ENCODE measurements at regions not wholly inside any gene's neighbourhood (a gene's known extent, or its start where the extent isn't known, plus 50 kb on each side); places are given as distances from the start of the nearest gene placed in this dataset.

DNA sequence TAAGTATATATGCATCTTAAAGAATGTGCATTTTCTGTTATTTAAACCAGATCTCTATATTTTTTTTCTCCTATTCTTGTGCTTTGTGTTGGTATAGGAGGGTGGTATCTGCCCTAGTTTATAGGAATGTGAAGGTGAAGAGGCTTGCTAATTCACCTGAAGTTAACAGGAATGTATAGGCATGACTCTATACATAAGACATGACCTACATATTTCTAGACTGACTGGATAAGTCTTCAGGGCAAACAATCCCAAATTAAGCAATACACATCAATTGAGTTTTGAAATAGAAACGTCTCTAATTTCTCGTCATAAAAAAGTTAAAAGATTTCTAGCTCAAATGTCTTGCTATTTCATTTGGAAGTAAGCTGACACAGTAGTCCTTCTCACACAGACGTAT is 410.0 kb downstream of the DIPK2A start:
- DNase-seq (ENCODE audit: low spot score), result no peak

DNA sequence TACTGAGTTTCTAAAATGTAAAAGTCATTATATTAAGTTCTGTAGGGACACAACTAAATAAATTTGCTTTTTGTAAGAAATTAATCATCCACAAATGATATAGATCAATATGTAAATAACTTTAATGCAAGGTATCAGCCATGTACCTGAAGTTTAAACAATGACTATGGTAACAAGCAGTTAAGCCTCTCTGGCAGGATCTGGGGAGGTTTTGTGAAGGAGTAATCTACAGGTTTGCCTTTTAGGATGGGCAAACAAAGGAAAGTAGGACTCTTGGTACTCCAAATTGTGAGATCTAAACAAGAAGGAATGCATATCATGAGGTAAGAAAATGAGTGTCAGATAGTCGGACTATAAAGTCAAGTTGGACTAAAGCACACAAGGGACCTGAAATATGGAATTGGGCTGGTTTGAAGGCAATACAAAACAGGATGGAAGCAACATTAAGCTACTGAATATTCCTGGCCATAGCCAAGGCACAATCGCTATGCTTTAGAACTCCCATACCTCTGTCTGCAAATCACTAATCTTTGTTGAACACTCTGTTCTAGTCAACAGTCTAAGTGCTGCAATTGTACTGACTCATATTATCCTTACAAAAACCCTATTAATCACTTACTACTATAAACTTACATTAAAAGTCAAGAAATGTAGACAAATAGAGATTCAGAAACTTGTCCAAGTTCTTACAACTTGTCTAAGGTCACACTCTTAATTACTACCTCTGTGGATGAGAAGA is 412.8 kb downstream of the DIPK2A start:
- DNase-seq (ENCODE audit: low spot score), result no peak

GRCh38 chr3:144390786-144391185 is 419.2 kb downstream of the DIPK2A start:
- DNase-seq (ENCODE audit: low spot score), result no peak

GRCh38 chr3:144391236-144391635 is 419.6 kb downstream of the DIPK2A start:
- DNase-seq (ENCODE audit: low spot score), result no peak

- DNase-seq (ENCODE audit: low spot score), result peak; percentile 1
These were observed 422.4 kb downstream of the DIPK2A start for GRCh38 chr3:144394032-144394431.

DNA sequence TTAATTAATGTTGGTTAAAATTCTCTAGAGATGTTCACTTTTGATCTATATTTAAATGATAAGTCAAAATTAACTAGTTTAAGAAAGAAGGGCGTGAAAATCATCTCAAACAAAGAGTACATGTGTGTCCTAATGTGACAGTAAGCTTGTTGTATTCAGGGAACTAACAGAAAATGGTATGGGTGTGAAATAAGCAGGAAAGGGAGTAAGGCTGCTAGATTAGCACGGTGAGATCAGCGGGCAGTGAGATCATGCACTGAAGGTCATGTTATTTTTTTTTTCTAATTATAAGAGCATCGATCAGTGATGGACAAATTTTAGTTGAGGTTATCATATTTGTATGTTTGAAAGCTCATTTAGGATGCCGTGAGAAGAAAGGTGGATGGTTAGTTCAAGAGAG is 430.8 kb downstream of the DIPK2A start:
- DNase-seq (ENCODE audit: low spot score), result no peak

GRCh38 chr3:144403040-144403457 is 431.4 kb downstream of the DIPK2A start:
- DNase-seq (ENCODE audit: low spot score), result no peak

GRCh38 chr3:144407335-144407734 is 435.7 kb downstream of the DIPK2A start:
- DNase-seq (ENCODE audit: low spot score), result no peak

DNA sequence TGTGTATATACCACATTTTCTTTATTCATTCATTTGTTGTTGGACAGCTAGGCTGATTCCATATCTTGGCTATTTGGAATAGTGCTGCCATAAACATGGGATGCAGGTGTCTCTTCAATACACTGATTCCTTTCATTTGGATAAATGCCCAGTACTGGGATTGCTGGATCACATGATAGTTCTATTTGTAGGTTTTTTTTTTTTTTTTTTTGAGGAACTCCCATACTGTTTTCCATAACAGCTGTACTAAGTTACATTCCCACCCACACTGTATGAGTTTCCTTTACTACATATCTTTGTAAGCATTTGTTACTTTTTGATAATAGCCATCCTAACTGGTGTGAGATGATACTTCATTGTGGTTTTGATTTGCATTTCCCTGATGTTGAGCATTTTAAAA is 437.7 kb downstream of the DIPK2A start:
- DNase-seq (ENCODE audit: low spot score), result no peak

DNA sequence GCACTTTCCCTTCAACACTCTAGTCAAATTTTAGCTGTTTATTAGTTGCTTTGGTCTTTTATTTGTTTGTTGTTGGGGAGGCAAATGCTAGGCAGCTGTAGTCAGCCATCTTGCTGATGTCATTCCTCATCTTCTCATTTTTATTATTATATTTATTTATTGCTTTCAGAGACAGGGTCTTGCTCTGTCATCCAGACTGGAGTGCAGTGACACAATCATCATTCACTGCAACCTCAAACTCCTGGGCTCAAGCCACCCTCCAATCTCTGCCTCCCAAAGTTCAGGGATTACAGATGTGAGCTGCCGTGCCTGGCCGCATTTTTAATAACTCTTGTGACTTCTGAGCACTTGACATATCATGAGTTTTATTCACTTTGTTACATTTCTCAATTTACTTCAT is 441.4 kb downstream of the DIPK2A start:
- no peak for DNase-seq (ENCODE audit: low spot score)

- DNase-seq (ENCODE audit: low spot score), result no peak
These were observed 443.9 kb downstream of the DIPK2A start for GRCh38 chr3:144415492-144415891.

- DNase-seq (ENCODE audit: low spot score), result no peak
These were observed 453.0 kb downstream of the DIPK2A start for GRCh38 chr3:144424606-144425005.

DNA sequence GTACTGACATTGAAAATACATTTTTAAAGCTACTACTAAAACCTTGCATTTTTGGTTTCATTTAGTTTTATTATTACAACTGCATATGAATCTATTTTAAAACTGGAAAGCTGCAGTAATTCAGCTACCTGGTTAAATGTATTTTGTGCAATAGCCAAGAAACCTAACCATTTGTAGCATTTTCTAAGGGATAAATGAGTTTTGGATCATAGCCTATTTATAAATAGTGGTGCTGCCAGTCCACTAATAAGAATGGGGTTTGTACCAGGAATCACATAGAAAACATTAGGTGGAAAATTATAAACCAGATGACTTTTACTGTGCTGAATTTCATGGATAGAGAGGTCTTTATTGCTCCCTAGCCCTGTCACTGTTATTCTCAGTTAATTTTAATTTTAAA is 454.7 kb downstream of the DIPK2A start:
- DNase-seq (ENCODE audit: low spot score), result no peak

GRCh38 chr3:144426967-144427366 is 455.3 kb downstream of the DIPK2A start:
- DNase-seq (ENCODE audit: low spot score), result no peak

DNA sequence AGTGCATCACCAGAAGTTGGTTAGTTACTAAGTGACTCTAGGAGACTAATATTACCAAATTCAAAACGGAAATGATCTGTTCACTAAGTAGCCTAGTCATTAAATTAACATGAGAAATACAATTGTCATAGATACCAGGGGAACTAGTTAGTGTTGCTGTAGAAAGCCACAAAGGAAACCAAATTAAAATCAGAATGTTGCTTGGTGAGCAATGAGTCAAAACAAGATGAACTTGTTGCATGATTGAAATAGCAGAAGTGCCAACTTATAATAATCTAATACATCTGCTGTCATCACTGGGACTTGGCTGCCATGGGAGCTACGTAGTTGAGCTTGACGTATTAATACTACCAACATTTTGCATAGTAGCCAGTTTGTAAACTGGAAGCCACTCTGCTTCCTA is 458.1 kb downstream of the DIPK2A start:
- DNase-seq (ENCODE audit: low spot score), result peak; percentile 24

DNA sequence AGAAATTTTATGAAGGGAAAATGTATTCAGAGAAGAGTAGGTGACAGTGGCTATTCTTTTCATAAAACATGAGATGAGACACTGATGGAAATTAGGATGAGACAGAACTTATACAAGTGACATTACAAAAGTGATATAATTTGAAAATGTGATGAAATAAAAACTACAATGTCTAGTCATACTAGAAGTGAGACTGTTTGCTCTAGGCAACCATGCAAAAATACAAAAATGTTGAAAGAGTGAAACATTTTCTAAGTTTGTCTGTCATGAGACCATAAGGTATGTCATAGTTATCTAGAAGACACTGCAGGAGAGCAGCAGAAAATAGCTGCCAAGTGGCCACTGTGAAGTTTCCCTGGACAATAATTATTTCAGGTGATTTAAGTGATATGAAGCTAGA is 459.5 kb downstream of the DIPK2A start:
- DNase-seq (ENCODE audit: low spot score), result no peak

GRCh38 chr3:144433006-144433405 is 461.4 kb downstream of the DIPK2A start:
- DNase-seq (ENCODE audit: low spot score), result no peak

DNA sequence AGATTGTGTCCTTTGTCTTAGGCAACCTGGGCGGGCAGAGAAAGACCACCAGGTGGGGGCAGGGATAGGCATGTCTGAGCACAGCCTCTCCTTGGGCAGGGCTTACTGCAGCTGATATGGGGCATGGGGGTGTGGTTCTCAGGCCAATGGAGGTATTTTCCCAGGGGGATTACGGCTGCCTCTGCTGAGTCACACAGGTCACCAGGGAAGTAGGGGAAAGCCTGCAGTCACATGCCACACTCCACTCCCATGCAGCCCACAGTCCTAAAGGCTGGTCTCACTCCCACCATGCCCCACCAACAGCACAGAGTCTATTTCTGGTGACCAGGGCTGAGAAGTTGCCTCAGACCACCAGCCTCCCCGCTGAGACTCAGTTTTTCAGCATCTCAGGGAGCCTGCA is 466.4 kb downstream of the DIPK2A start:
- DNase-seq (ENCODE audit: low spot score), result no peak

DNA sequence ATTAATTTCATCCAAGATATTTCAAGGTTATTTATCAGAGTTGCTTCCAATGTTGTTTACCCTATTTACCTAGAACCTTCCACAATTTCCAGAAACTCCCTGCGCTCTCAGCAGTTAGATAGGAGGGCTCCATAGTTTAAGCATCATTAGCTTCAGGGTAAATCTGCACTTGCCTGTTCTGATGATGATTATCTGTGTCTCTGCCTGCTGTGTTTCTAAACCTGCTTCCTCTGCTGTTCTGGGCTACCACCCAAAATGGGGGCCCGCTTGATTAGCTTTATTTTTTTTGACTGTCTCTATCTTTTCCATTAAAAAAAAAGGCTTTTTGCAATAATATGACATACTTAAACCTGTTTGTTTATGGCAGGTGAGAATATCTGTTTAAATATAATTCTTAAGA is 472.4 kb downstream of the DIPK2A start:
- no peak for DNase-seq (ENCODE audit: low spot score)

DNA sequence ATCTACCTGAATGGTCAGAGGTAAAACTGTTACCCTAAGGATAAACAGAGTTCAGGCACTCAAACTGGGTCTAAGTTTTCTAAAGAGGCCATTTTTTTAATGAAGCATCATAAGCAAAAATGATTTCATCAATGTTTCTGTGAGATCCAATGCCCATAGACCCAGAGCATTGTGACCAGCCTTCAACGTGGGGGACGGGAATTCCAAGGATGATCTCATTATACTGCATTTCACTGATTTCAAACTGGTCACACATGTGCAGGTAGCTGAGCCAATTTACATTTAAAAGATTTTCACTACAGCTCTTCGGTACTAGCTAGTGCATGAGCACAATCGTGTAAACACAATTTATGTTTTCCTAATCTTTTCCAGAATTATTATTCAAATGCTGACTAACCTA is 472.9 kb downstream of the DIPK2A start:
- DNase-seq (ENCODE audit: low spot score), result no peak

- no peak for DNase-seq (ENCODE audit: low spot score)
These were observed 484.3 kb downstream of the DIPK2A start for GRCh38 chr3:144455841-144456440.

DNA sequence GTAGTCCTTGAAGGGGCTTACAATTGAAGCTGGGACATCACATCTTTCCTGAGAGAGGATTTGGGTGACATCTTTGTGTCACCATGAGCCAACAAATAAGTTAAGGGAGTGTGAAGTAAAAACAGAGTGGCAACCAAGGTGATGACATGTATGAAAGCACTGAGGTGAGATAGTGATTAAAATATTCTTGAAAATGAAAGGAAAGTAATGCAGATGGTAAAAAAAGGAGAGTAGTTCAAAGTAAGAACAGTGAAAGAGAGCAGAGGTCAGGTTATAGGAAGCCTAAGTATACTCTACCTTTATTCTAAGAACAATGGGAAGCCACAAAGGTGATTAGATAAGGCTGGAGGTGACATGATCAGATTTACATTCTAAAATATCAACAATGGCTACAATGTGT is 486.1 kb downstream of the DIPK2A start:
- DNase-seq (ENCODE audit: low spot score), result no peak

DNA sequence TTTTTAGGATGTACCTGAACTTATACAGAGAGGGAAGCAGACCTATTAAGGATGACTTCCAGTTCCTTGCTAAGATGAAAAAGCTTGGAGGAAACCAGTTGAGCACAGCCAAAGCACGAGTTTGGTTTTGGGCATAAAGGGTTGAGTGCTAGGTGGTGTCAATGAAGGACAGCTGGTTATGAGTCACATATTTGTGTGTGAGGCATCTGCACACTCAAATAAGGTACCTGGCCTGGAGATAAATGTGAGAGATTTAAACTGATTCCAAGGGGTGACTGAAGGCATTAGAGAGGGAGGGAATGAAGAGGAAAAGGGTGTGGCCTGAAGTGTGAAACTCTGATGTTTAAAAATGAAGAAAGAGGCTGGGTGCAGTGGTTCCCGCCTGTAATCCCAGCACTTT is 486.7 kb downstream of the DIPK2A start:
- no peak for DNase-seq (ENCODE audit: low spot score)

DNA sequence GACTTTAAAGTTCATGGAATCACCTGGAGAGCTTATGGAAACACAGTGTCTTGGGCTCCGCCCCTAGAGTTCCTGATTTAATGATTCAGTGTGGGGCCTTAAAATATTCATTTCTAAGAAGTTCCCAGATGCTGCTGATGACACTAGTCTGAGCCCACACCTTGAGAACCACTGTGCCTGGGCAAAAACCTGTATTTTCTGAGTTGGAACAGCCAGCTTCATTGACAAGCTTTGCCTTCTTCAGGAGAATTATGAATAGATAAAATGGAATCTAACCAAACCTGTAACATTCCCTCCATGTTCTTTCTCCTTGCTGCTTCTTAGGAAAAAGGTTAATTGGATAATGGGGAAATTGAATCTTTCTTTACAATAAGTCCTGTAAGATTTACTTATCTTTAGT is 490.7 kb downstream of the DIPK2A start:
- no peak for DNase-seq (ENCODE audit: low spot score)
